ENCODE measurements at regions not wholly inside any gene's neighbourhood (a gene's known extent, or its start where the extent isn't known, plus 50 kb on each side); places are given as distances from the start of the nearest gene placed in this dataset.

GRCh38 chr18:55031979-55032378 is 72.7 kb upstream of the CCDC68 start:
- TF ChIP-seq POLR2A (IDR thresholded peaks at IDR 0.05; ENCODE audit: borderline replicate concordance, extremely low read depth, insufficient read depth, insufficient read length) (no peak), CTCF (IDR thresholded peaks at IDR 0.05 in 2 of 3, conservative IDR thresholded peaks at IDR 0.05 in 1 of 3; ENCODE audit: borderline replicate concordance in 1 of 3, insufficient read depth in 1 of 3, low read depth in 2 of 3, low read length in 2 of 3) (no peak), CEBPB (IDR thresholded peaks at IDR 0.05; ENCODE audit: low read depth) (no peak), RAD21 (IDR thresholded peaks at IDR 0.05; ENCODE audit: low read depth) (no peak), REST (IDR thresholded peaks at IDR 0.05; ENCODE audit: low read depth) (no peak), POLR2AphosphoS5 (IDR thresholded peaks at IDR 0.05; ENCODE audit: low read depth, low read length) (no peak)

Data from HCT116 (cell line).